Heart right ventricle (tissue), 16 donors: ENCODE measurements at regions not wholly inside any gene's neighbourhood (a gene's known extent, or its start where the extent isn't known, plus 50 kb on each side); places are given as distances from the start of the nearest gene placed in this dataset.

Experiments used
- ATAC-seq, 8 donors: fragments of 200-7000 bp; cut with Tn5 transposase; one replicate each; pipeline ENCODE4 v1.9.1; 2020; ENCODE audit warnings: mild to moderate bottlenecking in 8 of 8, moderate library complexity in 8 of 8, moderate number of reproducible peaks in 1 of 8
- DNase-seq, 2 donors: peaks; one replicate each; pipeline ENCODE4 v3.0.0-alpha.2; 2020
- H3K27ac ChIP-seq, 10 donors: fragments of 200-600 bp; sonication (generic) in 2 of 10; one replicate each; pipeline versions ENCODE4 v1.5.0 to v1.8.0; 2020 to 2022; ENCODE audit warnings: mild to moderate bottlenecking in 3 of 10
- H3K27me3 ChIP-seq, 7 donors: fragments of 200-600 bp; one replicate each; pipeline ENCODE4 v1.8.0; 2021 to 2022; ENCODE audit warnings: mild to moderate bottlenecking in 2 of 7
- H3K36me3 ChIP-seq, 9 donors: fragments of 200-600 bp; sonication (generic) in 1 of 9; one replicate each; pipeline versions ENCODE4 v1.5.0 to v1.8.0; 2020 to 2022; ENCODE audit warnings: mild to moderate bottlenecking in 2 of 9
- H3K4me1 ChIP-seq, 9 donors: fragments of 200-600 bp; sonication (generic) in 1 of 9; one replicate each; pipeline versions ENCODE4 v1.5.0 to v1.8.0; 2020 to 2022; ENCODE audit warnings: mild to moderate bottlenecking in 4 of 9
- H3K4me3 ChIP-seq, 10 donors: fragments of 200-600 bp; sonication (generic) in 2 of 10; one replicate each; pipeline versions ENCODE4 v1.5.0 to v1.8.0; 2020 to 2022; ENCODE audit warnings: mild to moderate bottlenecking in 7 of 10, moderate library complexity in 2 of 10
- H3K9me3 ChIP-seq, 11 donors: fragments of 200-600 bp in 10 of 11; sonication (generic) in 2 of 11; one replicate each; pipeline versions ENCODE4 v1.5.0 to v1.8.0; 2013 to 2022; ENCODE audit warnings: mild to moderate bottlenecking in 2 of 11, control low read depth in 1 of 11, moderate library complexity in 1 of 11
- CTCF ChIP-seq, 9 donors: fragments of 200-600 bp; sonication (generic) in 2 of 9; IDR thresholded peaks; one replicate each; pipeline versions ENCODE4 v1.5.0 to v1.8.0; 2021 to 2022; ENCODE audit warnings: antibody characterized with exemption in 9 of 9, mild to moderate bottlenecking in 5 of 9, moderate library complexity in 1 of 9
- WGBS, 2 donors: extraction: QIAGEN DNeasy Blood & Tissue Kit; methylation state at CpG; one replicate each; pipeline ENCODE4 v1.1.7; 2013; ENCODE audit warnings: inconsistent platforms in 1 of 2; 5-methylcytosine and 5-hydroxymethylcytosine counted together
- intact Hi-C, 10 donors: fragments of 100-400 bp; cut with DNase I; formaldehyde crosslinking; loops; one replicate each; pipeline versions ENCODE4 v1.11.1 to v1.14.2; 2022
- donor health status: Arrhythmogenic right ventricular cardiomyopathy.
- donor health status: ischemic (EF 13 %, LVEDD 7.1; RV severe dilation, severe dysfunction).
- donor health status: healthy with polysubstance abuse.
- donor health status: DM: no; HTN: yes; CAD: no.
- donor health status: DM: no; HTN: no; CAD: no.
- donor health status: ischemic (EF 25% LVEDD 6.9; RV normal size, moderate dysfunction).
- donor health status: ischemic (EF 25% LVEDD 5.7; RV mildly dilated, moderate dysfunction).
- donor health status: healthy.
- donor health status: DM: yes; HTN: yes; CAD: no.
- donor health status: Ischemic cardiomyopathy.
- donor health status: ischemic (EF 35%, LVEDD 5.7; RV mildly dilated, moderate dysfunction).
- donor health status: nonischemic (EF 11% LVEDD 7.7; RV severe dilation, severe dysfunction).
- donor health status: DM: yes; HTN: yes; CAD: no.
- donor health status: PGD.
- donor health status: ischemic (EF 29% LVEDD 5.4; RV normal size, mild dysfunction).
- donor health status: nonischemic (EF 23%, LVEDD 6.1; RV moderate dilation, normal function).

- Histone ChIP-seq H3K9me3 (no peaks in the 10 kb centered on the region), H3K27ac (no peak overlapping the region), H3K4me1 (no peaks in the 10 kb centered on the region), H3K4me3 (no peak overlapping the region), H3K36me3 (no peaks in the 10 kb centered on the region), H3K27me3 (no peaks in the 10 kb centered on the region)
- DNase-seq (no peak), ATAC-seq (no peak)
- no peak for TF ChIP-seq CTCF (IDR thresholded peaks at IDR 0.05)
- intact Hi-C loops: no loop called here
- WGBS, 2 donors: 85% methylated on average over 4 of the region's 4 CpGs
These were observed 1007.2 kb downstream of the PCDH9 start for GRCh38 chr13:66222926-66223325.

DNA sequence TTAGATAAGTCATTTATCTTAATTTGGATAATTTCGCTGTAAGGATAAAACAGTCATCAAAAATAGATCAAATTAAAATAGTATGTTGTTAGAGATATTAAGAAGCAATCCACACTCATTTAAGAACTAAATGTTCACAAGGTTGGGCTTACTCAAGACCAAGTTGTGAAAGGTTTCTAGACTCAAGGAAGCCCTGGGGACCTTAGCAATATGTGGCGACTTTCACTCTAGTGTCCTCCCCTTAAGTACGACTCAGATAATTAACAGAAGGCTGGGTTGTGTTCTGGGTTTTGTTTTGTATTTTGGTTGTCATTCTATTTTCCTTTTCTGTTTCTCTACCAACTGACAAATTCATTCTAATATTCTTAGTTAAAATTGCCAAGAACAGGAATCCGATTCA lies 1008.0 kb downstream of the PCDH9 start:
- TF ChIP-seq CTCF (IDR thresholded peaks at IDR 0.05): no peak
- Histone ChIP-seq H3K27me3 (no peaks in the 10 kb centered on the region), H3K4me1 (no peaks in the 10 kb centered on the region), H3K27ac (no peak overlapping the region), H3K36me3 (no peaks in the 10 kb centered on the region), H3K9me3 (no peaks in the 10 kb centered on the region), H3K4me3 (no peak overlapping the region)
- WGBS, 2 donors: 77 to 89% methylated on average over 4 of the region's 4 CpGs
- intact Hi-C loops: no loop called here
- DNase-seq: no peak
- no peak for ATAC-seq

DNA sequence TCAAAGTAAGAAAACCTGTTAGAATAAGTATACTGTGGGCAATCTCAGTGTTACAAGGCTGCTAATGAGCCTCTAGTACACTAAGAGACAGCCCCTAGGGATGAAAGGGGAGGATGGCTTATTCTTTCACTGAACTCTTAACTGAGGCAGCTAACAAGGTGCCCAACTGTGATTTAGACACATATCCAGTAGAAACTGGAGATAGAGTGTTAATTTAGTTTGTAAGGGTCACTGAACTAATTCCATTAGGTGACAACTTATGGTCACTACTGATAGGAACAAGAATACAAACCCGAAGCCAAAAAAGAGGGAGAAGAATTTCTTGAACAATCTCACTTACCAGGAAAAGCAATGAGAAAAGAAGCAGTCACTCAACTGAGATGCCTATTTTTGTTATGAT lies 1010.6 kb downstream of the PCDH9 start:
- H3K4me3 ChIP-seq: no peak overlapping the region
- ATAC-seq (no peak), DNase-seq (no peak)
- H3K27ac ChIP-seq: no peak overlapping the region
- H3K9me3 ChIP-seq: no peaks in the 10 kb centered on the region
- H3K4me1 ChIP-seq: no peaks in the 10 kb centered on the region
- WGBS, 2 donors: 63% methylated on average over 1 of the region's 1 CpG
- H3K36me3 ChIP-seq: no peaks in the 10 kb centered on the region
- intact Hi-C loops: no loop called here
- no peak for TF ChIP-seq CTCF (IDR thresholded peaks at IDR 0.05)
- H3K27me3 ChIP-seq: no peaks in the 10 kb centered on the region

- H3K9me3 ChIP-seq: no peaks in the 10 kb centered on the region
- no peaks in the 10 kb centered on the region for H3K27me3 ChIP-seq
- no peak for DNase-seq
- no peaks in the 10 kb centered on the region for H3K36me3 ChIP-seq
- H3K4me3 ChIP-seq: no peak overlapping the region
- no peaks in the 10 kb centered on the region for H3K4me1 ChIP-seq
- ATAC-seq: no peak
- no peak for TF ChIP-seq CTCF (IDR thresholded peaks at IDR 0.05)
- no peak overlapping the region for H3K27ac ChIP-seq
- intact Hi-C loops: no loop called here
These were observed 1011.6 kb downstream of the PCDH9 start for GRCh38 chr13:66218583-66218982.

DNA sequence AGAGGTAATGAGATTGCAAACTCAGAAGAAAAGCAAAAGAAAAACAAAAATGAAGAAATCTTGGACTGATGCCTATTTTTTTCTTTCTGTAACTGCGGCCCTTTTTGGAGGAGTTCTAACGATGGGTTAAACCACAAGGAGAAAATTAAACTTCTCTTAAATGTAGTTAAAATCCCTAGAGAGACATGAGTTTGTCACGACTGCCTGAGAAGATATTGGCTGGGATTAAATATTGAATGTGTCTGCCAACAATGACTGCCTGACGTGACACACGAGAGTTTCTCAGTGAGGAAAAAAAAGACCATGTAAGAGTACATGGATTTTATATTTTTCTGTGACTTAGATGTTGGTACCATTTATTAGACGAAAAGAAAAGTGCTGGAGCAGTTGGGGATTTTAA lies 1013.4 kb downstream of the PCDH9 start:
- WGBS, 2 donors: 36 to 47% methylated on average over 6 of the region's 6 CpGs
- no peaks in the 10 kb centered on the region for H3K9me3 ChIP-seq
- no peaks in the 10 kb centered on the region for H3K27me3 ChIP-seq
- DNase-seq (no peak), ATAC-seq (no peak)
- H3K36me3 ChIP-seq: no peaks in the 10 kb centered on the region
- H3K4me1 ChIP-seq: no peaks in the 10 kb centered on the region
- intact Hi-C loops: no loop called here
- no peak overlapping the region for H3K4me3 ChIP-seq
- H3K27ac ChIP-seq: no peak overlapping the region
- no peak for TF ChIP-seq CTCF (IDR thresholded peaks at IDR 0.05)
